Trophoblast cell (in vitro differentiated cells and primary cell): ENCODE measurements at regions not wholly inside any gene's neighbourhood (a gene's known extent, or its start where the extent isn't known, plus 50 kb on each side); places are given as distances from the start of the nearest gene placed in this dataset.

Experiments used
- DNase-seq, 2 donors: peaks; one replicate each; pipeline ENCODE4 v3.0.0-alpha.2; 2016
- H2AFZ ChIP-seq: 2 replicates; pipeline ENCODE4 v1.6.1; 2013; ENCODE audit warnings: low read length, moderate library complexity, mild to moderate bottlenecking; ENCODE audit not compliant: insufficient read depth, poor library complexity
- H2AK5ac ChIP-seq: 2 replicates; pipeline ENCODE4 v1.6.1; 2013; ENCODE audit warnings: mild to moderate bottlenecking, low read length
- H2BK120ac ChIP-seq: 2 replicates; pipeline ENCODE4 v1.6.1; 2013; ENCODE audit warnings: low read length, mild to moderate bottlenecking, moderate library complexity; ENCODE audit not compliant: insufficient read depth, poor library complexity
- H2BK12ac ChIP-seq: 2 replicates; pipeline ENCODE4 v1.6.1; 2013; ENCODE audit warnings: mild to moderate bottlenecking, low read length, moderate library complexity
- H2BK5ac ChIP-seq: 2 replicates; pipeline ENCODE4 v1.6.1; 2013; ENCODE audit warnings: low read length, low read depth, moderate library complexity, mild to moderate bottlenecking; ENCODE audit not compliant: poor library complexity
- H3K14ac ChIP-seq: 2 replicates; pipeline ENCODE4 v1.6.1; 2013; ENCODE audit warnings: mild to moderate bottlenecking, low read length
- H3K18ac ChIP-seq: 2 replicates; pipeline ENCODE4 v1.6.1; 2013; ENCODE audit warnings: mild to moderate bottlenecking, low read length
- H3K23ac ChIP-seq: 2 replicates; pipeline ENCODE4 v1.6.1; 2013; ENCODE audit warnings: low read length
- H3K27ac ChIP-seq: 2 replicates; pipeline ENCODE4 v1.5.1; 2013; ENCODE audit warnings: low read depth, mild to moderate bottlenecking, inconsistent platforms, low read length, moderate library complexity
- H3K27me3 ChIP-seq: 2 replicates; pipeline ENCODE4 v1.6.1; 2013; ENCODE audit warnings: inconsistent platforms, mild to moderate bottlenecking, low read length, moderate library complexity; ENCODE audit not compliant: insufficient read depth
- H3K36me3 ChIP-seq, 2 experiments: 1 replicate in 1 of 2; 2 replicates in 1 of 2; pipeline ENCODE4 v1.6.1; 2013; ENCODE audit warnings: low read length in 2 of 2, mild to moderate bottlenecking in 2 of 2, moderate library complexity in 1 of 2; ENCODE audit not compliant: insufficient read depth in 2 of 2, control insufficient read depth in 1 of 2
- H3K4ac ChIP-seq: 2 replicates; pipeline ENCODE4 v1.6.1; 2013; ENCODE audit warnings: low read depth, mild to moderate bottlenecking, low read length, moderate library complexity
- H3K4me1 ChIP-seq, 2 experiments: 1 replicate in 1 of 2; 2 replicates in 1 of 2; pipeline ENCODE4 v1.6.1; 2013; ENCODE audit warnings: low read length in 2 of 2, mild to moderate bottlenecking in 2 of 2, moderate library complexity in 1 of 2; ENCODE audit not compliant: insufficient read depth in 2 of 2, control insufficient read depth in 1 of 2
- H3K4me2 ChIP-seq: 2 replicates; pipeline ENCODE4 v1.6.1; 2013; ENCODE audit warnings: inconsistent platforms, mild to moderate bottlenecking, low read length, moderate library complexity
- H3K4me3 ChIP-seq: 2 replicates; pipeline ENCODE4 v1.5.1; 2013; ENCODE audit warnings: mild to moderate bottlenecking, low read depth, low read length, inconsistent platforms
- H3K79me1 ChIP-seq: one replicate; pipeline ENCODE4 v1.6.1; 2013; ENCODE audit warnings: low read length
- H3K79me2 ChIP-seq: 2 replicates; pipeline ENCODE4 v1.6.1; 2013; ENCODE audit warnings: low read length, mild to moderate bottlenecking; ENCODE audit not compliant: control insufficient read depth, insufficient read depth, poor library complexity
- H3K9ac ChIP-seq: 2 replicates; pipeline ENCODE4 v1.6.1; 2013; ENCODE audit warnings: mild to moderate bottlenecking, low read length
- H3K9me3 ChIP-seq: 2 replicates; pipeline ENCODE4 v1.6.1; 2013; ENCODE audit warnings: low read depth, mild to moderate bottlenecking, control low read depth, inconsistent platforms, low read length; ENCODE audit not compliant: insufficient read depth
- H4K12ac ChIP-seq: 2 replicates; pipeline ENCODE4 v1.6.1; 2013; ENCODE audit warnings: low read depth, mild to moderate bottlenecking, low read length, moderate library complexity
- H4K8ac ChIP-seq: 2 replicates; pipeline ENCODE4 v1.6.1; 2013; ENCODE audit warnings: low read depth, mild to moderate bottlenecking, low read length, moderate library complexity
- H4K91ac ChIP-seq: one replicate; pipeline ENCODE4 v1.6.1; 2013; ENCODE audit warnings: low read depth, mild to moderate bottlenecking, low read length, moderate library complexity
- WGBS: extraction: QIAGEN DNeasy Blood & Tissue Kit; methylation state at CpG from one replicate; pipeline ENCODE4 v1.1.7; 2013; ENCODE audit warnings: missing lambda C conversion rate; ENCODE audit not compliant: insufficient read length, insufficient coverage; ENCODE audit errors: extremely low coverage; 5-methylcytosine and 5-hydroxymethylcytosine counted together

- WGBS = no CpG with 5 or more reads among the region's 5 CpGs
- Histone ChIP-seq H2BK120ac (no peak overlapping the region), H2AK5ac (no peak overlapping the region), H3K4me3 (no peak overlapping the region), H3K36me3 (no peaks in the 10 kb centered on the region), H3K9me3 (no peaks in the 10 kb centered on the region), H3K4ac (no peak overlapping the region), H4K8ac (no peak overlapping the region), H3K4me2 (no peak overlapping the region), H3K23ac (no peak overlapping the region), H3K18ac (no peak overlapping the region), H3K79me1 (peaks cover 2% of the 10 kb centered on the region), H3K27me3 (no peaks in the 10 kb centered on the region), H2AFZ (no peak overlapping the region), H4K12ac (no peak overlapping the region), H3K4me1 (no peaks in the 10 kb centered on the region), H2BK5ac (no peak overlapping the region), H2BK12ac (no peak overlapping the region), H3K14ac (no peak overlapping the region), H3K79me2 (no peaks in the 10 kb centered on the region), H3K9ac (no peak overlapping the region), H3K27ac (no peak overlapping the region), H4K91ac (no peak overlapping the region)
- no peak for DNase-seq
Measured at GRCh38 chr2:144944546-144945220, 424.8 kb upstream of the ZEB2 start.

- H3K27me3 ChIP-seq = no peaks in the 10 kb centered on the region
- no peak overlapping the region for H3K4ac ChIP-seq
Measured at GRCh38 chr2:144943986-144944385, 424.1 kb upstream of the ZEB2 start.

DNA sequence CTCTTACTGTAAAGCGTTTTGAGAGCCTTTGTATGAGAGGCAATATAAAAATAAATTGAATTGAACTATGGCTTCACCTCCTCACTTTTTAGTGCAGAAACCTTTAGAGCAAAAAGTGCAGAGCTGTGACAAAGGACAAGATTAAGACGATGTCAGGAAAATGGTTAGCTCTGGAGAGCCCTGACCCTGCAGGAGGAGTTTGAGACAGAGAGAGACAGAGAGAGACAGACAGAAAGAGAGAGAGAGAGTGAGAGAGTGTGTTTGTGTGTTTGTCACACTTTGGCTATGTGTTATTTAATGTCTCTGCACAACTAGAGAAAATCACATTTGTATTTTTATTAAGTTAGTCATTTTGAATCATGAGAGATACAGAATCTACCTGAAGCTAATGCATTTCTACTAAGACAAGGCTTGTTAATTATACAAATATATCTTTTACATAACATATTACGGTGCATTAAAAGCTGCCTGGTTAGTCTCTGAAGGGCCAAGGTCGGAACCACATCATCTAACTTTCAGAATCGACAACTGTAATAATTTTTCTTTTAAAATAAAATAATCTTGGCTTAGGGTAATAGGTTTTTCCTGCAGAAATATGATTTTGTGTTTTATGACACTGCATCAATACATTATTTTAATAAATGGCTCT, 423.5 kb upstream of the ZEB2 start:
- Histone ChIP-seq H3K79me2 (no peaks in the 10 kb centered on the region), H2BK5ac (no peak overlapping the region), H3K23ac (no peak overlapping the region), H3K4me2 (no peak overlapping the region), H3K18ac (no peak overlapping the region), H3K9ac (no peak overlapping the region), H3K27ac (no peak overlapping the region), H3K4me1 (no peaks in the 10 kb centered on the region), H2AK5ac (no peak overlapping the region), H4K12ac (no peak overlapping the region), H3K9me3 (no peaks in the 10 kb centered on the region), H3K79me1 (peaks cover 3% of the 10 kb centered on the region), H2AFZ (no peak overlapping the region), H3K36me3 (no peaks in the 10 kb centered on the region), H2BK120ac (no peak overlapping the region), H3K4ac (no peak overlapping the region), H2BK12ac (no peak overlapping the region), H3K14ac (no peak overlapping the region), H4K91ac (peak overlapping the region; percentile 14), H3K27me3 (no peaks in the 10 kb centered on the region), H3K4me3 (no peak overlapping the region), H4K8ac (no peak overlapping the region)
- WGBS = no CpG with 5 or more reads among the region's 5 CpGs
- no peak for DNase-seq

More at GRCh38 chr2:144943986-144944385, 424.1 kb upstream of the ZEB2 start:
- Histone ChIP-seq H2AK5ac (no peak overlapping the region), H3K14ac (no peak overlapping the region), H3K4me2 (no peak overlapping the region), H3K79me1 (peaks cover 3% of the 10 kb centered on the region), H3K36me3 (no peaks in the 10 kb centered on the region), H2BK12ac (no peak overlapping the region), H3K4me3 (no peak overlapping the region), H2BK120ac (no peak overlapping the region), H3K79me2 (no peaks in the 10 kb centered on the region), H3K18ac (no peak overlapping the region), H3K4me1 (no peaks in the 10 kb centered on the region), H3K9ac (no peak overlapping the region), H3K27ac (no peak overlapping the region), H4K12ac (no peak overlapping the region), H4K91ac (no peak overlapping the region), H2AFZ (no peak overlapping the region), H3K9me3 (no peaks in the 10 kb centered on the region), H4K8ac (no peak overlapping the region), H2BK5ac (no peak overlapping the region), H3K23ac (no peak overlapping the region)
- WGBS = no CpG with 5 or more reads among the region's 2 CpGs
- DNase-seq = peak in 1 of 2 donors; percentile 8

GRCh38 chr2:144942516-144943256, 422.8 kb upstream of the ZEB2 start:
- Histone ChIP-seq H3K79me2 (no peaks in the 10 kb centered on the region), H3K79me1 (peaks cover 3% of the 10 kb centered on the region), H3K27me3 (no peaks in the 10 kb centered on the region), H2BK5ac (no peak overlapping the region), H3K27ac (no peak overlapping the region), H2AFZ (no peak overlapping the region), H4K12ac (no peak overlapping the region), H4K91ac (no peak overlapping the region), H3K9me3 (no peaks in the 10 kb centered on the region), H3K14ac (no peak overlapping the region), H3K4me2 (no peak overlapping the region), H3K18ac (no peak overlapping the region), H3K4me3 (no peak overlapping the region), H3K4me1 (no peaks in the 10 kb centered on the region), H2BK120ac (no peak overlapping the region), H3K23ac (no peak overlapping the region), H3K4ac (no peak overlapping the region), H3K36me3 (no peaks in the 10 kb centered on the region), H2AK5ac (no peak overlapping the region), H3K9ac (no peak overlapping the region), H4K8ac (no peak overlapping the region), H2BK12ac (no peak overlapping the region)
- WGBS = no CpG with 5 or more reads among the region's 8 CpGs
- DNase-seq = no peak
